ENCODE measurements at regions not wholly inside any gene's neighbourhood (a gene's known extent, or its start where the extent isn't known, plus 50 kb on each side); places are given as distances from the start of the nearest gene placed in this dataset.

GRCh38 chr5:124856726-124857125 lies 110.3 kb upstream of the ZNF608 start (continued):
- TF ChIP-seq ZBTB4 (CRISPR knock-in tag; IDR thresholded peaks at IDR 0.05) (no peak), CREB1 (IDR thresholded peaks at IDR 0.05; ENCODE audit: low read depth) (no peak)

- H3K4me2 ChIP-seq (ENCODE audit: control insufficient read depth, insufficient read depth) = no peak overlapping the region
- FAIRE-seq = no peak
- CTCF ChIA-PET = interaction anchor here (1.8 kb wide), 1 partner anchor 10 kb away, joined by 3 read pairs; no protein-coding TSS in a partner anchor
- H2AFZ ChIP-seq (ENCODE audit: control insufficient read depth, low read depth, low read length) = no peak overlapping the region
- H3K36me3 ChIP-seq (ENCODE audit: control insufficient read depth in 2 of 2, insufficient read depth in 2 of 2, low read length in 1 of 2) = no peaks in the 10 kb centered on the region
- SMC1A ChIA-PET (ENCODE audit: uncharacterized antibody, unreplicated experiment) = interaction anchor here (0.9 to 1.8 kb wide), 6 partner anchors 9 to 251 kb away, joined by 3 to 5 read pairs (median 3); no protein-coding TSS in a partner anchor
- no peak for DNase-seq (ENCODE audit: low read depth, low spot score)
- H3K4me1 ChIP-seq (ENCODE audit: control insufficient read depth, insufficient read depth, low read length) = no peaks in the 10 kb centered on the region; the same call in 1 of the 2 replicates
- H3K27me3 ChIP-seq (replicated peaks in 1 of 2; ENCODE audit: control insufficient read depth in 2 of 2, insufficient read depth in 2 of 2, low read length in 1 of 2) = no peaks in the 10 kb centered on the region
- no peaks in the 10 kb centered on the region for H4K20me1 ChIP-seq (ENCODE audit: control insufficient read depth, insufficient read depth)
- BruUV-seq (replicated peaks) = no TSS peak
- RAD21 ChIA-PET (ENCODE audit: unreplicated experiment) = interaction anchor here (0.8 to 1.3 kb wide), 2 partner anchors 62 to 108 kb away, joined by 3 read pairs; no protein-coding TSS in a partner anchor
- intact Hi-C loops (cut with micrococcal nuclease; ENCODE audit: unreplicated experiment) = no loop called here
- in situ Hi-C loops (cut with MboI) = no loop called here
- H3K79me2 ChIP-seq (ENCODE audit: control insufficient read depth, insufficient read depth, low read length) = no peaks in the 10 kb centered on the region
- WGBS (ENCODE audit: insufficient coverage, insufficient replicate concordance, low lambda C conversion rate, missing lambda C conversion rate) = 47% methylated on average over 2 of the region's 2 CpGs
- no peak overlapping the region for H3K27ac ChIP-seq (ENCODE audit: control insufficient read depth, insufficient read depth)
- ATAC-seq = no peak
- H3K4me3 ChIP-seq = no peak overlapping the region
- no peaks in the 10 kb centered on the region; the same call in 2 of the 3 replicates for H3K9me3 ChIP-seq (replicated peaks; ENCODE audit: control insufficient read depth, insufficient read depth, low read length)
- H3K9ac ChIP-seq (ENCODE audit: control insufficient read depth, insufficient read depth, low read length) = no peak overlapping the region
- POLR2A ChIA-PET = no interaction called here
- TF ChIP-seq CEBPB (IDR thresholded peaks at IDR 0.05; ENCODE audit: borderline replicate concordance in 1 of 2, low read depth in 2 of 2, low read length in 2 of 2) (no peak), BHLHE40 (IDR thresholded peaks at IDR 0.05; ENCODE audit: borderline replicate concordance in 1 of 2, low read depth in 2 of 2, low read length in 1 of 2) (no peak), PAX8 (IDR thresholded peaks at IDR 0.05) (no peak), ZBTB11 (CRISPR knock-in tag; IDR thresholded peaks at IDR 0.05) (no peak), EGR1 (IDR thresholded peaks at IDR 0.05; ENCODE audit: borderline replicate concordance in 1 of 2, low read depth in 2 of 2, low read length in 2 of 2) (no peak), NKRF (conservative IDR thresholded peaks at IDR 0.05) (no peak), CEBPZ (IDR thresholded peaks at IDR 0.05; ENCODE audit: low read depth, low read length) (no peak)
These were observed 112.2 kb upstream of the ZNF608 start for GRCh38 chr5:124858612-124859011.

All from GM12878 (cell line).